DND-41 (cell line): ENCODE measurements at regions not wholly inside any gene's neighbourhood (a gene's known extent, or its start where the extent isn't known, plus 50 kb on each side); places are given as distances from the start of the nearest gene placed in this dataset.

Experiments used
- CTCF ChIP-seq: IDR thresholded peaks from 2 replicates; pipeline ENCODE4 v1.5.1; 2012; ENCODE audit warnings: borderline replicate concordance, low read length, moderate library complexity, mild to moderate bottlenecking; ENCODE audit not compliant: poor library complexity, severe bottlenecking; ENCODE audit errors: extremely low read depth
- EZH2 ChIP-seq: IDR thresholded peaks from 3 replicates; pipeline ENCODE4 v1.6.1; 2012; ENCODE audit warnings: borderline replicate concordance, low read depth, mild to moderate bottlenecking, moderate library complexity, low read length, inconsistent platforms; ENCODE audit not compliant: severe bottlenecking

GRCh38 chr10:28790146-28790545, 112.8 kb downstream of the BAMBI start:
- TF ChIP-seq CTCF (no peak), EZH2 (no peak)
